ENCODE measurements at regions not wholly inside any gene's neighbourhood (a gene's known extent, or its start where the extent isn't known, plus 50 kb on each side); places are given as distances from the start of the nearest gene placed in this dataset.

DNA sequence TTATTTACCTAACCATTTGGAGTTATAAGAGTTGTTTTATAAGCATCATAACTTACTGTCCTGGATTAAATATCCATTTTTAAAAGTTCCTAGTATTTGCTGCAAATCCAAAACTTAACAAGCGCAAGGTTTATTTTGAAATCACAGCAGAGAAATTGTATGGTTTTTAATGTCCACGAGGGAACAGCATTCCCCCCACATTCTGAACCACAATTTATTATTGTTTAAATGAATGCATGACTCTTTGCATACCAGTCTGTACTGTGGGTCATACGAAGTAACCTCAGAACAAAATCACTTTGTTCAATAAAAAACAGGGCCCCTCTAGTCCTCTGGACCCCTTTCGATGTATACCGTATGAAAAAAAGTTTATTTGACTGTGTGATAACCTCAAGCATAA lies 75.9 kb downstream of the DACT1 start:
- Histone ChIP-seq H3K9ac (ENCODE audit: control insufficient read depth, insufficient read depth, low read length) (no peak overlapping the region), H3K4me1 (ENCODE audit: control insufficient read depth, insufficient read depth, low read length) (no peaks in the 10 kb centered on the region), H2AFZ (ENCODE audit: control insufficient read depth, low read depth, low read length) (no peak overlapping the region), H3K79me2 (ENCODE audit: control insufficient read depth, insufficient read depth, low read length) (no peaks in the 10 kb centered on the region), H4K20me1 (ENCODE audit: control insufficient read depth, insufficient read depth) (no peaks in the 10 kb centered on the region), H3K4me3 (no peak overlapping the region), H3K36me3 (ENCODE audit: control insufficient read depth in 2 of 2, insufficient read depth in 2 of 2, low read length in 1 of 2) (no peaks in the 10 kb centered on the region), H3K27ac (ENCODE audit: control insufficient read depth, insufficient read depth) (no peak overlapping the region), H3K4me2 (ENCODE audit: control insufficient read depth, insufficient read depth) (no peak overlapping the region), H3K9me3 (replicated peaks; ENCODE audit: control insufficient read depth, insufficient read depth, low read length) (no peaks in the 10 kb centered on the region), H3K27me3 (replicated peaks in 1 of 2; ENCODE audit: control insufficient read depth in 2 of 2, insufficient read depth in 2 of 2, low read length in 1 of 2) (no peaks in the 10 kb centered on the region; a peak in 1 of 4 replicates)
- no TSS peak for BruUV-seq (replicated peaks)
- CTCF ChIA-PET, result interaction anchor here (0.5 kb wide), 1 partner anchor 317 kb away, joined by 3 read pairs; no protein-coding TSS in a partner anchor
- ATAC-seq (no peak), FAIRE-seq (no peak), DNase-seq (ENCODE audit: low read depth, low spot score) (no peak)
- POLR2A ChIA-PET, result no interaction called here
- RAD21 ChIA-PET (ENCODE audit: unreplicated experiment), result no interaction called here
- intact Hi-C loops (cut with micrococcal nuclease; ENCODE audit: unreplicated experiment), result no loop called here
- SMC1A ChIA-PET (ENCODE audit: uncharacterized antibody, unreplicated experiment), result interaction anchor here (1.0 to 1.7 kb wide), 2 partner anchors 35 to 73 kb away, joined by 3 to 4 read pairs; no protein-coding TSS in a partner anchor
- in situ Hi-C loops (cut with MboI), result no loop called here
- no peak for TF ChIP-seq SIX5 (IDR thresholded peaks at IDR 0.05; ENCODE audit: low read depth, low read length, severe bottlenecking)
- 40% methylated on average over 5 of the region's 5 CpGs for WGBS (ENCODE audit: insufficient coverage, insufficient replicate concordance, low lambda C conversion rate, missing lambda C conversion rate)

DNA sequence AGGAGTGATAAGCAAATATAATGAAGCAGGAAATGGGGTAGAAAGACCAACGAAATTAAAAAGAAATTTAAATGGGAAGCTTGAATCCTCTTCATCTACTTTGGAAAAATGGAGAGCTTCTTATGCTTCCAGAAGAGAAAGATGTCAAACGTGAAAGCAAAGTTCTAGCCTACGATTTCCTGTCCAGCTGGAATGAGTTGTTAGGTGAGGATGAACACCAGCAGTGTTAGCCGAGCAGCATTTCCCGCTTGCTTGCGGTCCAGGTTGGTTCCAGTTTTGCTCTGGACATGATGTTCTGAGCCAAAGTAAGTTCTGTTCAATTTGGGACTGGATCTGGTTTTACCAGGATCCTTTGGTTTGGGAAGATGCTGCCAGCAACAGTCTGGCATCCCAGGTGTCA lies 78.9 kb downstream of the DACT1 start:
- RAD21 ChIA-PET (ENCODE audit: unreplicated experiment), result interaction anchor here (1.4 kb wide), 1 partner anchor 8 kb away, joined by 3 read pairs; no protein-coding TSS in a partner anchor
- H3K9ac ChIP-seq (ENCODE audit: control insufficient read depth, insufficient read depth, low read length), result no peak overlapping the region
- POLR2A ChIA-PET, result interaction anchor here (0.6 to 1.1 kb wide), 2 partner anchors 8 to 540 kb away, joined by 3 read pairs; no protein-coding TSS in a partner anchor
- in situ Hi-C loops (cut with MboI), result no loop called here
- intact Hi-C loops (cut with micrococcal nuclease; ENCODE audit: unreplicated experiment), result no loop called here
- no peaks in the 10 kb centered on the region for H3K36me3 ChIP-seq (ENCODE audit: control insufficient read depth in 2 of 2, insufficient read depth in 2 of 2, low read length in 1 of 2)
- WGBS (ENCODE audit: insufficient coverage, insufficient replicate concordance, low lambda C conversion rate, missing lambda C conversion rate), result 20% methylated on average over 6 of the region's 6 CpGs
- H4K20me1 ChIP-seq (ENCODE audit: control insufficient read depth, insufficient read depth), result no peaks in the 10 kb centered on the region
- BruUV-seq (replicated peaks), result no TSS peak
- SMC1A ChIA-PET (ENCODE audit: uncharacterized antibody, unreplicated experiment), result interaction anchor here (0.9 to 3.5 kb wide), 3 partner anchors 9 to 15 kb away, joined by 3 to 24 read pairs (median 10); no protein-coding TSS in a partner anchor
- H3K27ac ChIP-seq (ENCODE audit: control insufficient read depth, insufficient read depth), result no peak overlapping the region
- H3K4me2 ChIP-seq (ENCODE audit: control insufficient read depth, insufficient read depth), result no peak overlapping the region
- H3K27me3 ChIP-seq (replicated peaks in 1 of 2; ENCODE audit: control insufficient read depth in 2 of 2, insufficient read depth in 2 of 2, low read length in 1 of 2), result no peaks in the 10 kb centered on the region; a peak in 1 of 4 replicates
- TF ChIP-seq BACH1 (IDR thresholded peaks at IDR 0.05; ENCODE audit: borderline replicate concordance) (no peak), MEF2B (IDR thresholded peaks at IDR 0.05; ENCODE audit: partially characterized antibody, poor library complexity, severe bottlenecking) (no peak), POLR2AphosphoS5 (IDR thresholded peaks at IDR 0.05; ENCODE audit: low read length) (no peak), GATAD2B (conservative IDR thresholded peaks at IDR 0.05; ENCODE audit: low read depth) (no peak), SUZ12 (IDR thresholded peaks at IDR 0.05; ENCODE audit: unreplicated experiment) (no peak), WRNIP1 (IDR thresholded peaks at IDR 0.05; ENCODE audit: borderline replicate concordance, low read depth, low read length) (no peak), HCFC1 (IDR thresholded peaks at IDR 0.05; ENCODE audit: low read length) (no peak), RUNX3 (IDR thresholded peaks at IDR 0.05; ENCODE audit: low read length) (no peak), IRF4 (IDR thresholded peaks at IDR 0.05; ENCODE audit: low read depth, low read length) (no peak), TARDBP (IDR thresholded peaks at IDR 0.05; ENCODE audit: borderline replicate concordance) (no peak)
- TF ChIP-seq, protein P1, sequence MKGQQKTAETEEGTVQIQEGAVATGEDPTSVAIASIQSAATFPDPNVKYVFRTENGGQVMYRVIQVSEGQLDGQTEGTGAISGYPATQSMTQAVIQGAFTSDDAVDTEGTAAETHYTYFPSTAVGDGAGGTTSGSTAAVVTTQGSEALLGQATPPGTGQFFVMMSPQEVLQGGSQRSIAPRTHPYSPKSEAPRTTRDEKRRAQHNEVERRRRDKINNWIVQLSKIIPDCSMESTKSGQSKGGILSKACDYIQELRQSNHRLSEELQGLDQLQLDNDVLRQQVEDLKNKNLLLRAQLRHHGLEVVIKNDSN (IDR thresholded peaks at IDR 0.05; ENCODE audit: borderline replicate concordance, extremely low read length, insufficient read depth, low read depth, low read length), result no peak
- no peak for DNase-seq (ENCODE audit: low read depth, low spot score)
- no peak for ATAC-seq
- H3K4me1 ChIP-seq (ENCODE audit: control insufficient read depth, insufficient read depth, low read length), result no peaks in the 10 kb centered on the region
- H3K9me3 ChIP-seq (replicated peaks; ENCODE audit: control insufficient read depth, insufficient read depth, low read length), result no peaks in the 10 kb centered on the region
- H3K4me3 ChIP-seq, result no peak overlapping the region
- no peak for FAIRE-seq
- CTCF ChIA-PET, result no interaction called here
- H3K79me2 ChIP-seq (ENCODE audit: control insufficient read depth, insufficient read depth, low read length), result no peaks in the 10 kb centered on the region
- no peak overlapping the region for H2AFZ ChIP-seq (ENCODE audit: control insufficient read depth, low read depth, low read length)

All from GM12878 (cell line).